ENCODE measurements at regions not wholly inside any gene's neighbourhood (a gene's known extent, or its start where the extent isn't known, plus 50 kb on each side); places are given as distances from the start of the nearest gene placed in this dataset.
A peak's percentile ranks its signal among the peaks of the same experiment; 100 is the strongest.

DNA sequence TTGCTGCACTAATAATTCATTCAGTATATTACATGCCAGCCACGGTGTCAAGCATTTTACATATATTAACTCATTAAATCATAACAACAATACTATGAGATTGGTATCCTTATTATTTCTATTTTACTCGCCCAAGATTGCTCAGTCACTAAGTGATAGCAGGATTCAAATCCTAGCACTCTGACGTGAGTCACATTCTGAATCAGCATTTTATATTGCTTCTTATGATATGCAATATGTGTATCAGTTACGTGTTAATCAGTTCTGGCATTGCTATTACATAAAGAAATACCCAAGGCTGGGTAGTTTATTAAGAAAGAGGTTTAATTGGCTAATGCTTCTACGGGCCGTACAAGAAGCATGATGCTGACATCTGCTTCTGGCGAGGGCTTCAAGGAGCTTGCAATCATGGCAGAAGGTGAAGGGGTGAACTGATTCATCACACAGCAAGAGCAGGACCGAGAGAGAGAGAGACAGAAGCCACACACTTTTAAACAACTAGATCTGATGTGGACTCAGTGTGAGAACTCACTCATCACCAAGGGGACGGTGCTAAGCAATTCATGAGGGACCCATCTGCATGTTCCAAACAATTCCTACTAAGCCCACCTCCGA, 166.5 kb upstream of the TMCO5A start:
- H3K4me1 Mint-ChIP-seq, result peaks cover 20 to 29% (median 28%) of the 10 kb centered on the region in 3 donors
- no peak overlapping the region for H3K27ac ChIP-seq (ENCODE audit: low read depth, low read length)
- no peak for DNase-seq
- no peaks in the 10 kb centered on the region for H3K9me3 Mint-ChIP-seq
- peaks cover 4% of the 10 kb centered on the region for H3K4me1 ChIP-seq (ENCODE audit: insufficient read depth, low read length)
- H3K36me3 ChIP-seq (ENCODE audit: insufficient read depth, low read length), result no peaks in the 10 kb centered on the region
- no peak overlapping the region for H3K4me3 Mint-ChIP-seq
- no peaks in the 10 kb centered on the region for H3K36me3 Mint-ChIP-seq
- ChIA-PET POLR2A (no interaction called here), CTCF (no interaction called here)
- no peak overlapping the region for H3K4me3 ChIP-seq (ENCODE audit: low read length)
- no peaks in the 10 kb centered on the region for H3K27me3 ChIP-seq (ENCODE audit: insufficient read depth, low read length, poor library complexity, severe bottlenecking)
- no peak overlapping the region for H3K27ac Mint-ChIP-seq
- no peaks in the 10 kb centered on the region for H3K9me3 ChIP-seq (ENCODE audit: low read length)
- H3K27me3 Mint-ChIP-seq, result peaks cover 0 to 4% of the 10 kb centered on the region in 2 donors

DNA sequence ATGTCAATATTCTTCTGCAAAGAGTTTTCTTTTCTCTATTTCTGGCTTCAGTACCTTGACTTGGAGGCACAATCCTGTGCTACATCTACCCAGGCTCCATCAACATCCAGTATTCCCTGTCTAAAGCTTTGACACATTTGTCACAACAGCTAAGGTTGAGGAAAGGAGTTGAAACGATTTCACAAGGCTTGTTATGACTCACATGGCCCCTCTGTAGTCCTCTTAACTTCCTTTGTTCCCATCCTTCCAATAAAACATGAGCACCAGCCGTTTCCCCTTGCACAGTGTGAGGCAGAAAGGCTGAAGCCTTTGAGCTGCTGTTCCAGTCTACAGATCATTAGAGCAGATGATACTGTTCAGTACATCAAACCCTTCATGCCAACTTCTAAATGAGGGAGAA, 163.0 kb upstream of the TMCO5A start:
- ChIA-PET POLR2A (no interaction called here), CTCF (no interaction called here)
- no peak overlapping the region for H3K27ac ChIP-seq (ENCODE audit: low read depth, low read length)
- Mint-ChIP-seq H3K4me3 (no peak overlapping the region), H3K36me3 (no peaks in the 10 kb centered on the region), H3K9me3 (no peaks in the 10 kb centered on the region), H3K27ac (no peak overlapping the region), H3K4me1 (peaks cover 3 to 7% (median 5%) of the 10 kb centered on the region in 3 donors), H3K27me3 (peaks cover 6 to 8% of the 10 kb centered on the region in 2 donors)
- H3K9me3 ChIP-seq (ENCODE audit: low read length), result no peaks in the 10 kb centered on the region
- no peak overlapping the region for H3K4me3 ChIP-seq (ENCODE audit: low read length)
- H3K27me3 ChIP-seq (ENCODE audit: insufficient read depth, low read length, poor library complexity, severe bottlenecking), result no peaks in the 10 kb centered on the region
- H3K36me3 ChIP-seq (ENCODE audit: insufficient read depth, low read length), result no peaks in the 10 kb centered on the region
- H3K4me1 ChIP-seq (ENCODE audit: insufficient read depth, low read length), result no peaks in the 10 kb centered on the region
- no peak for DNase-seq

DNA sequence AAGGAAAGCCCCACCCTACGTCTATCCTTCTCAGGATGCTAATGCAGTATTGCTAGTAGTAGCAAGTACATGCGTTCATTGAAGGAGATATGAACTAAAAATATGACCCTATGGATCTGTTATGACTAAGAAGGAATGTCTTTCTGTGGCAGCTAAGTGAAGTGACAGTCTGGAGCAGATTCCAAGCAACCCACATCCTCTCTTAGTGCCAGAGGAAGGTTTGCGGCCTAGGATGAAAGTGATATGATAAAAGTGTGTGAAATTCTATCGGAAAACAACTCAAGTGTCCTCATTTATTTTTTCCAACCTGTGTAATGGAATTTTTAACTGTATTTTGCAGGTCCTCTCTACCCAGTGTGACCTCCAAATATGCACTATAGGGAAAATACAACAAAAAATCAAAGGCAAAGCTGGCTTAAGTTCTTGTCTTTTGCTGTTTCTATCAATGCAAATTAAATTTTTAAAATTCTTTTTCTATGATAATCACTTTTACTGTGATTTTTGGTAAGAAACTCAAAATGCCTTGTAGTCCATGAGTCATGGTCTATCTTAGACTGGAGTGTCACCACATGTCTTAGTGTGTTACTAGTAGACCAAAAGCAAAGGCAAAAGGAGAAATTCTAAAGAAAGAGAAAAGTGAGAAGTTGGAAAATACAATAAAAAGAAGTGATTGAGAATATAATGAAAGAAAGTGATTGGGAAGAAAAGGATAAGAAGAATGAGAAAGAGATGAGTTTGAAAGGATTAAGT, 161.2 kb upstream of the TMCO5A start:
- H3K36me3 Mint-ChIP-seq, result no peaks in the 10 kb centered on the region
- CTCF ChIA-PET, result no interaction called here

DNA sequence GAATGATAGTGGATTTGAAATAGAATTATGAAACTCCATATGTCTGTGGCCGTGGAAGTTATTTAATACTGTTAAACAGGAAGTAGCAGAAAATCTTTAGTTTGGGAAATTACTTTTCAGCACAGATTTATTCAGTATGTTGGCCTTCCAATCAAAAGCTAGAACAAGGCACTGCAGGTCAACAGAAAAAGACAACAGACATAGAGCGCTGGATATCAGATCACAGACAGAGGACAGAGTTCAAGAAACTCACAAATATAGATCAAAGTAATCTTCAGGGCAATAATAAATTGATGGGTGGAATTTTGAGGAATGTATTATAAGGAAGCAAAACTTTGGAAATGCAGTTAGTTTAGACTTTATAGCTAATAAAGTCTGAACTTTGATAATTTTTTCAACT, 159.5 kb upstream of the TMCO5A start:
- H3K4me1 Mint-ChIP-seq, result no peaks in the 10 kb centered on the region
- Histone ChIP-seq H3K27me3 (ENCODE audit: insufficient read depth, low read length, poor library complexity, severe bottlenecking) (no peaks in the 10 kb centered on the region), H3K9me3 (ENCODE audit: low read length) (no peaks in the 10 kb centered on the region), H3K4me3 (ENCODE audit: low read length) (no peak overlapping the region), H3K36me3 (ENCODE audit: insufficient read depth, low read length) (no peaks in the 10 kb centered on the region), H3K27ac (ENCODE audit: low read depth, low read length) (no peak overlapping the region), H3K4me1 (ENCODE audit: insufficient read depth, low read length) (no peaks in the 10 kb centered on the region)
- H3K36me3 Mint-ChIP-seq, result no peaks in the 10 kb centered on the region
- POLR2A ChIA-PET, result no interaction called here
- CTCF ChIA-PET, result interaction anchor here (1.4 kb wide), 1 partner anchor 10 kb away, joined by 3 read pairs; no protein-coding TSS in a partner anchor
- peaks cover 6 to 8% of the 10 kb centered on the region in 2 donors for H3K27me3 Mint-ChIP-seq
- no peaks in the 10 kb centered on the region for H3K9me3 Mint-ChIP-seq
- H3K4me3 Mint-ChIP-seq, result no peak overlapping the region
- no peak overlapping the region for H3K27ac Mint-ChIP-seq
- no peak for DNase-seq

More for the DNA sequence above, 161.2 kb upstream of the TMCO5A start:
- H3K9me3 ChIP-seq (ENCODE audit: low read length), result no peaks in the 10 kb centered on the region
- Mint-ChIP-seq H3K27me3 (peaks cover 6 to 8% of the 10 kb centered on the region in 2 donors), H3K9me3 (no peaks in the 10 kb centered on the region), H3K4me3 (no peak overlapping the region), H3K4me1 (no peaks in the 10 kb centered on the region), H3K27ac (no peak overlapping the region)
- H3K27ac ChIP-seq (ENCODE audit: low read depth, low read length), result no peak overlapping the region
- H3K27me3 ChIP-seq (ENCODE audit: insufficient read depth, low read length, poor library complexity, severe bottlenecking), result no peaks in the 10 kb centered on the region
- POLR2A ChIA-PET, result no interaction called here
- no peaks in the 10 kb centered on the region for H3K4me1 ChIP-seq (ENCODE audit: insufficient read depth, low read length)
- no peak for DNase-seq
- H3K36me3 ChIP-seq (ENCODE audit: insufficient read depth, low read length), result no peaks in the 10 kb centered on the region
- H3K4me3 ChIP-seq (ENCODE audit: low read length), result no peak overlapping the region

DNA sequence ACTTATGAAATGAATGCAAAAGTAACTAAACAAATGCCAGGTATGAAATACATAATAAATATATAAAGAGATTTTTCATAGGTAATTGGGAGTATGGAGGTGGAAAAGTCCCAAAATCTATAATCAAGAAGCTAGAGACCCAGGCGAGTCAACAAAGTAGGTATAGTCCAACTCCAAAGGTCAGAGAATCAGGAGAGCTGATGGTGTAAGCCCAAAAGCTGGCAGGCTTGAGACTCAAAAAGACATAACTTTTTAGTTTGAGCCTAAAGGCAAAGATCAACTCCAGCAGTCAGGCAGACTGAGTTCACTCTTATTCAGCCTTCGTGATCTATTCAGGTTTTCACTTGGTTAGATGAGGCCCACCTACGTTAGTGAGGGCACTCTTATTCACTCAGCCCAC, 157.4 kb upstream of the TMCO5A start:
- Mint-ChIP-seq H3K4me3 (no peak overlapping the region), H3K27me3 (peaks cover 3 to 8% of the 10 kb centered on the region in 2 donors), H3K9me3 (no peaks in the 10 kb centered on the region), H3K36me3 (no peaks in the 10 kb centered on the region), H3K27ac (no peak overlapping the region), H3K4me1 (no peaks in the 10 kb centered on the region)
- H3K27ac ChIP-seq (ENCODE audit: low read depth, low read length), result no peak overlapping the region
- H3K4me3 ChIP-seq (ENCODE audit: low read length), result no peak overlapping the region
- CTCF ChIA-PET, result no interaction called here
- no peaks in the 10 kb centered on the region for H3K36me3 ChIP-seq (ENCODE audit: insufficient read depth, low read length)
- no peaks in the 10 kb centered on the region for H3K9me3 ChIP-seq (ENCODE audit: low read length)
- H3K4me1 ChIP-seq (ENCODE audit: insufficient read depth, low read length), result no peaks in the 10 kb centered on the region
- DNase-seq, result no peak
- H3K27me3 ChIP-seq (ENCODE audit: insufficient read depth, low read length, poor library complexity, severe bottlenecking), result no peaks in the 10 kb centered on the region
- POLR2A ChIA-PET, result no interaction called here

DNA sequence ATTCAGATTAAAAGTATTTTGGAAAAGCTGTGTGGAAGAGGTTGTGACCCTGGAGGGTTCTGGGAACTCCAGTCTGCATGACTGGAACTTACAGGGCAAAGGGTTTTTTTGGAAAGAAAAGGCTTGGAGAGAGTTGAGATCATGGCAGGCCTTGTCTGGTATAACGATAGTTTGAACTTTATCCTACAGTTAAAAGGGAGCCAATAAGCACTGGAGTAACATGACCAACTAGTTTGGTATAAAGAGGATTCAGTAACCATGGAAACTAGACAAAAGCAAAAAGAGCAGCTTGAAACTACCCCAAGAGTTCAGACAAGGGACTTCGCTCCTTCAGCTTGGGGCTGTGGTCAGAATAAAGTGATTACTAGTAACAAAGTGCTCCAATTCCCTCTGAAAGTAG, 151.2 kb upstream of the TMCO5A start:
- no peak overlapping the region for H3K4me3 ChIP-seq (ENCODE audit: low read length)
- no peaks in the 10 kb centered on the region for H3K4me1 Mint-ChIP-seq
- H3K9me3 ChIP-seq (ENCODE audit: low read length), result no peaks in the 10 kb centered on the region
- H3K27ac ChIP-seq (ENCODE audit: low read depth, low read length), result no peak overlapping the region
- no peaks in the 10 kb centered on the region for H3K27me3 Mint-ChIP-seq
- no peaks in the 10 kb centered on the region for H3K36me3 Mint-ChIP-seq
- CTCF ChIA-PET, result no interaction called here
- H3K4me3 Mint-ChIP-seq, result no peak overlapping the region
- no peaks in the 10 kb centered on the region for H3K36me3 ChIP-seq (ENCODE audit: insufficient read depth, low read length)
- H3K4me1 ChIP-seq (ENCODE audit: insufficient read depth, low read length), result no peaks in the 10 kb centered on the region
- POLR2A ChIA-PET, result no interaction called here
- H3K27ac Mint-ChIP-seq, result no peak overlapping the region
- DNase-seq, result no peak
- no peaks in the 10 kb centered on the region for H3K9me3 Mint-ChIP-seq
- H3K27me3 ChIP-seq (ENCODE audit: insufficient read depth, low read length, poor library complexity, severe bottlenecking), result no peaks in the 10 kb centered on the region

DNA sequence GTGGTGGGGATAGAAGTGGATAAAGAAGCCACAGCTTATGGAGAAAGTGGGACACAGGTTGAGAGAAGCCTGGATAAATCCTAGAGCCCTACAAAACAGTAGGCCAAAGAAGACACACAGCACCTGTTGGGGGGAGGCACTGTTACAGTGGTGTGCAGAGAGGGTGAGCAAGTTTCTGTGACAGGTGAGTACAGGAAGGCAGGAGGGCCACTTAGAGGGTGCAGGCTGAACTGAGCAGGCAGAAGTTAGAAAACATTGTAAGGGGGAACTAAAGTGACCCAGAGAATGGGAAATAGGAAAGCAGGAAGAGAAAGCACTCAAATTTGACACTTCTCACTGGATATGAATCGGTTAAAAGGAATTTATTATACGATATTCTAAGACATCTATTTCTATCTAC, 146.1 kb upstream of the TMCO5A start:
- no peak overlapping the region for H3K27ac ChIP-seq (ENCODE audit: low read depth, low read length)
- POLR2A ChIA-PET, result no interaction called here
- Mint-ChIP-seq H3K27ac (peak overlapping the region in 1 of 8 donors; percentile 39), H3K36me3 (no peaks in the 10 kb centered on the region), H3K4me3 (no peak overlapping the region), H3K27me3 (no peaks in the 10 kb centered on the region), H3K9me3 (no peaks in the 10 kb centered on the region), H3K4me1 (no peaks in the 10 kb centered on the region)
- no peak overlapping the region for H3K4me3 ChIP-seq (ENCODE audit: low read length)
- no peaks in the 10 kb centered on the region for H3K4me1 ChIP-seq (ENCODE audit: insufficient read depth, low read length)
- CTCF ChIA-PET, result no interaction called here
- no peaks in the 10 kb centered on the region for H3K9me3 ChIP-seq (ENCODE audit: low read length)
- H3K36me3 ChIP-seq (ENCODE audit: insufficient read depth, low read length), result no peaks in the 10 kb centered on the region
- no peaks in the 10 kb centered on the region for H3K27me3 ChIP-seq (ENCODE audit: insufficient read depth, low read length, poor library complexity, severe bottlenecking)
- DNase-seq, result no peak

DNA sequence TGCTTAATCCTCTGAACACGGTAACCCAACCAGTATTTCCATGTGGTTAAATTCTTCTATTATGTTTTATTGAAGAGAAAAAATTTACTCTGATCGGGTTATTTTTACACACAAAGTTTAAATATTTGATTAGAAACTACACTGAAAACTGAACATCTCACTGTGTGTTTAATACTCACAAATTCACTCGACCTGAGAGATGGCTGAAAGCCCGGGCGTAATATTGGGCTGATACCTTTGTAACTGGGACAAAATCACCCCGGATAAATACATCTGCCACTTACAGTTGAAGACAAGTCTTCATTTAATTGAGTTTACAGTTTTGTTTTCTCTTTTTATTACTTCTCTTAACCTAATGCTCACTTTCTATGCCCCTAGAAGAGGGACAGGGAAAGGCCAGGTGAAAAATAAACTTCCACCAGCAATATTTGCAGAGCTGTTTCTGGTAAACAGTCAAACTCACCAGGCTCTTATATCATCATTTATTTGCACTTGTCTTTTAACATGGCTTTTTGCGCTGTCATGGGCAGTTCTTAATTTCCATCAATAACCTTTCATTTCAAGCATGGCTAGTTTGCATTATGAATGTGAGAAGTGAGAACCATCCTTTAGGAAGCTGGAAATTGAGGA, 145.6 kb upstream of the TMCO5A start:
- H3K27ac Mint-ChIP-seq, result no peak overlapping the region
- no peaks in the 10 kb centered on the region for H3K27me3 Mint-ChIP-seq
- no peaks in the 10 kb centered on the region for H3K4me1 Mint-ChIP-seq
- Histone ChIP-seq H3K27me3 (ENCODE audit: insufficient read depth, low read length, poor library complexity, severe bottlenecking) (no peaks in the 10 kb centered on the region), H3K4me1 (ENCODE audit: insufficient read depth, low read length) (no peaks in the 10 kb centered on the region), H3K9me3 (ENCODE audit: low read length) (no peaks in the 10 kb centered on the region), H3K27ac (ENCODE audit: low read depth, low read length) (no peak overlapping the region), H3K36me3 (ENCODE audit: insufficient read depth, low read length) (no peaks in the 10 kb centered on the region), H3K4me3 (ENCODE audit: low read length) (no peak overlapping the region)
- no peaks in the 10 kb centered on the region for H3K36me3 Mint-ChIP-seq
- H3K4me3 Mint-ChIP-seq, result no peak overlapping the region
- no peaks in the 10 kb centered on the region for H3K9me3 Mint-ChIP-seq
- no peak for DNase-seq
- ChIA-PET CTCF (no interaction called here), POLR2A (no interaction called here)

Data from CD8-positive, alpha-beta memory T cell (primary cell).